Uterus (tissue), 3 donors: ENCODE measurements at regions not wholly inside any gene's neighbourhood (a gene's known extent, or its start where the extent isn't known, plus 50 kb on each side); places are given as distances from the start of the nearest gene placed in this dataset.

Experiments
- DNase-seq, 2 donors: peaks; one replicate each; pipeline ENCODE4 v3.0.0-alpha.2; 2019 to 2020
- H3K27ac ChIP-seq, 2 donors: fragments of 200-600 bp; sonication (generic); 1 replicate in 1 of 2; 2 replicates in 1 of 2; pipeline ENCODE4 v1.5.1; 2016 to 2018
- H3K27me3 ChIP-seq, 2 donors: fragments of 200-600 bp; sonication (generic); one replicate each; pipeline ENCODE4 v1.5.1; 2018 to 2019; ENCODE audit warnings: control low read depth in 1 of 2
- H3K36me3 ChIP-seq, 2 donors: fragments of 200-600 bp; sonication (generic); one replicate each; pipeline ENCODE4 v1.5.1; 2019; ENCODE audit warnings: control low read depth in 1 of 2
- H3K4me1 ChIP-seq, 2 donors: fragments of 200-600 bp; sonication (generic); one replicate each; pipeline ENCODE4 v1.5.1; 2018 to 2019; ENCODE audit warnings: control low read depth in 1 of 2
- H3K4me3 ChIP-seq, 2 donors: fragments of 200-600 bp; sonication (generic); 1 replicate in 1 of 2; 2 replicates in 1 of 2; pipeline ENCODE4 v1.5.1; 2018 to 2019; ENCODE audit warnings: mild to moderate bottlenecking in 1 of 2
- H3K9me3 ChIP-seq, 2 donors: fragments of 200-600 bp; sonication (generic); one replicate each; pipeline ENCODE4 v1.5.1; 2019; ENCODE audit warnings: control low read depth in 1 of 2
- CTCF ChIP-seq, 4 experiments: fragments of 200-600 bp in 2 of 4; fragments of 450-650 bp in 2 of 4; sonication (generic) in 2 of 4; IDR thresholded peaks; one replicate each; pipeline ENCODE4 v1.5.1; 2016 to 2019; ENCODE audit warnings: antibody characterized with exemption in 4 of 4, mild to moderate bottlenecking in 2 of 4, moderate library complexity in 1 of 4
- POLR2A ChIP-seq, 2 donors: fragments of 450-650 bp; IDR thresholded peaks; one replicate each; pipeline ENCODE4 v1.6.1; 2016; ENCODE audit warnings: antibody characterized with exemption in 2 of 2, mild to moderate bottlenecking in 1 of 2, moderate library complexity in 1 of 2
- intact Hi-C: fragments of 100-400 bp; cut with DNase I; formaldehyde crosslinking; loops from one replicate; pipeline ENCODE4 v1.15.1; 2023; ENCODE audit warnings: low total_unique reads
- donor health status: DM: yes; HTN: yes; CAD: no.

- Histone ChIP-seq H3K4me3 (no peak overlapping the region), H3K9me3 (no peaks in the 10 kb centered on the region), H3K27ac (no peak overlapping the region), H3K36me3 (no peaks in the 10 kb centered on the region), H3K4me1 (no peaks in the 10 kb centered on the region), H3K27me3 (no peaks in the 10 kb centered on the region)
- no peak for DNase-seq
- no peak for TF ChIP-seq CTCF (IDR thresholded peaks at IDR 0.05)
- no peak for TF ChIP-seq POLR2A (IDR thresholded peaks at IDR 0.05)
- intact Hi-C loops, result no loop called here
Measured at GRCh38 chr1:189205863-189206262, 1271.8 kb downstream of the BRINP3 start.

- H3K27me3 ChIP-seq, result no peaks in the 10 kb centered on the region
- TF ChIP-seq CTCF (IDR thresholded peaks at IDR 0.05) (no peak), POLR2A (IDR thresholded peaks at IDR 0.05) (no peak)
- H3K27ac ChIP-seq, result no peak overlapping the region
- H3K4me1 ChIP-seq, result no peaks in the 10 kb centered on the region
- no peaks in the 10 kb centered on the region for H3K9me3 ChIP-seq
- intact Hi-C loops, result no loop called here
- DNase-seq, result no peak
- H3K4me3 ChIP-seq, result no peak overlapping the region
- H3K36me3 ChIP-seq, result no peaks in the 10 kb centered on the region
Measured at GRCh38 chr1:189206617-189207016, 1271.0 kb downstream of the BRINP3 start.

GRCh38 chr1:189211742-189212141 lies 1265.9 kb downstream of the BRINP3 start:
- H3K27ac ChIP-seq, result no peak overlapping the region
- no peaks in the 10 kb centered on the region for H3K36me3 ChIP-seq
- H3K9me3 ChIP-seq, result no peaks in the 10 kb centered on the region
- no peak for DNase-seq
- TF ChIP-seq POLR2A (IDR thresholded peaks at IDR 0.05), result no peak
- TF ChIP-seq CTCF (IDR thresholded peaks at IDR 0.05), result no peak
- no peaks in the 10 kb centered on the region for H3K27me3 ChIP-seq
- no peaks in the 10 kb centered on the region for H3K4me1 ChIP-seq
- intact Hi-C loops, result no loop called here
- no peak overlapping the region for H3K4me3 ChIP-seq

GRCh38 chr1:189212606-189213005 lies 1265.1 kb downstream of the BRINP3 start:
- no peak overlapping the region for H3K4me3 ChIP-seq
- no peak for DNase-seq
- H3K27me3 ChIP-seq, result no peaks in the 10 kb centered on the region
- H3K36me3 ChIP-seq, result no peaks in the 10 kb centered on the region
- intact Hi-C loops, result no loop called here
- TF ChIP-seq CTCF (IDR thresholded peaks at IDR 0.05), result no peak
- no peak for TF ChIP-seq POLR2A (IDR thresholded peaks at IDR 0.05)
- H3K9me3 ChIP-seq, result no peaks in the 10 kb centered on the region
- H3K27ac ChIP-seq, result no peak overlapping the region
- no peaks in the 10 kb centered on the region for H3K4me1 ChIP-seq

- intact Hi-C loops, result no loop called here
- TF ChIP-seq CTCF (IDR thresholded peaks at IDR 0.05), result no peak
- TF ChIP-seq POLR2A (IDR thresholded peaks at IDR 0.05), result no peak
- Histone ChIP-seq H3K9me3 (no peaks in the 10 kb centered on the region), H3K27me3 (no peaks in the 10 kb centered on the region), H3K27ac (no peak overlapping the region), H3K4me1 (no peaks in the 10 kb centered on the region), H3K4me3 (no peak overlapping the region), H3K36me3 (no peaks in the 10 kb centered on the region)
- DNase-seq, result no peak
Measured at GRCh38 chr1:189216886-189217285, 1260.8 kb downstream of the BRINP3 start.
